Right atrium auricular region (tissue), 2 donors: ENCODE measurements at regions not wholly inside any gene's neighbourhood (a gene's known extent, or its start where the extent isn't known, plus 50 kb on each side); places are given as distances from the start of the nearest gene placed in this dataset.

Source experiments
- DNase-seq: peaks from one replicate; pipeline ENCODE4 v3.0.0-alpha.2; 2019; ENCODE audit warnings: low spot score
- H3K27ac ChIP-seq, 2 donors: fragments of 200-600 bp; sonication (generic); 1 replicate in 1 of 2; 2 replicates in 1 of 2; pipeline ENCODE4 v1.5.1; 2016 to 2019
- H3K27me3 ChIP-seq, 2 donors: fragments of 200-600 bp; sonication (generic); one replicate each; pipeline versions ENCODE4 v1.5.1 to v1.6.0; 2017 to 2019
- H3K36me3 ChIP-seq: fragments of 200-600 bp; sonication (generic); one replicate; pipeline ENCODE4 v1.5.1; 2016
- H3K4me1 ChIP-seq, 2 donors: fragments of 200-600 bp; sonication (generic); one replicate each; pipeline versions ENCODE4 v1.5.1 to v1.6.0; 2017 to 2019
- H3K4me3 ChIP-seq, 2 donors: fragments of 200-600 bp; sonication (generic); 1 replicate in 1 of 2; 2 replicates in 1 of 2; pipeline ENCODE4 v1.5.1; 2017 to 2019; ENCODE audit warnings: mild to moderate bottlenecking in 1 of 2, moderate library complexity in 1 of 2
- H3K9me3 ChIP-seq, 2 donors: fragments of 200-600 bp; sonication (generic); one replicate each; pipeline ENCODE4 v1.5.1; 2019
- TF ChIP-seq, protein P1 (sequence below), 2 donors: fragments of 200-600 bp; sonication (generic); IDR thresholded peaks; one replicate each; pipeline ENCODE4 v1.5.1; 2019; ENCODE audit warnings: antibody characterized with exemption in 2 of 2

DNA sequence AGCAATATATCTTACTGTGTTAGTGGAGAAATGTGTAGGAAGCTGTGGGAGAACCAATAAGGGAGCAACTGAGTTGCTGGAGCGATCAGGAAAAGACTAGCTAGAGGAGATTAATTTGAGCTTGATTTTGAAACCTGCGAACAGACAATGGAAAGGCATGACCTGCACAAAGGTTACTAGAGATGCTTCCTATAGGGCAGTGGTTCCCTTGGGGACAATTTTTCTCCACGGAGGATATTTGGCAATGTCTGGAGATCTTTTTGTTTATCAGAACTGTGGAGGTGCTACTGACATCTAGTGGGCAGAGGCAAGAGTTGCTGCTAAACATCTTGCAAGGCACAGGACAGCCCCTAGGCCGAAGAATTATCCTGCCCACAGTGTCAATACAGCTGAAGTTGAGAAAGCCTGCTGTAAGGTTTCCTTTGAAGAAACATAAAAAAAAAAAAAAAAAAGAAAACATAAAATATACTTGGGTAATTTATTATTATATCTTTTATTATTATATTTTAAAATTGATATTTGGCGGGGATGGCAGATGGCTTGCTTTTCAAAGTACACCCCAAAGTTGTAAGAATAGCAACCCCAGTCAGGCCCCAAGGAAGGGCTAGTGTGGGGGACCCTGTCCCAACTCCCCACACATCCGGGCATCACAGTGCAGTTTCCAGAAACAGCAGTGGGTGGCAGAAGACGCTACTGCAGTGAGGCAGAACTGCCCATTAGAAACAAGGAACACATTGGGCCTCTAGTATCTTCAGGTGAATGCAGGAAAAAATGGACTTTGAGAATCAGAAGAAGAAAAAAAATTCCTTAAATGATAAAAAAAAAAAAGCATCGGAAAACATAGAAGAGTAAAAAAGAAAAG lies 481.6 kb downstream of the SH2D4B start:
- TF ChIP-seq, protein P1, sequence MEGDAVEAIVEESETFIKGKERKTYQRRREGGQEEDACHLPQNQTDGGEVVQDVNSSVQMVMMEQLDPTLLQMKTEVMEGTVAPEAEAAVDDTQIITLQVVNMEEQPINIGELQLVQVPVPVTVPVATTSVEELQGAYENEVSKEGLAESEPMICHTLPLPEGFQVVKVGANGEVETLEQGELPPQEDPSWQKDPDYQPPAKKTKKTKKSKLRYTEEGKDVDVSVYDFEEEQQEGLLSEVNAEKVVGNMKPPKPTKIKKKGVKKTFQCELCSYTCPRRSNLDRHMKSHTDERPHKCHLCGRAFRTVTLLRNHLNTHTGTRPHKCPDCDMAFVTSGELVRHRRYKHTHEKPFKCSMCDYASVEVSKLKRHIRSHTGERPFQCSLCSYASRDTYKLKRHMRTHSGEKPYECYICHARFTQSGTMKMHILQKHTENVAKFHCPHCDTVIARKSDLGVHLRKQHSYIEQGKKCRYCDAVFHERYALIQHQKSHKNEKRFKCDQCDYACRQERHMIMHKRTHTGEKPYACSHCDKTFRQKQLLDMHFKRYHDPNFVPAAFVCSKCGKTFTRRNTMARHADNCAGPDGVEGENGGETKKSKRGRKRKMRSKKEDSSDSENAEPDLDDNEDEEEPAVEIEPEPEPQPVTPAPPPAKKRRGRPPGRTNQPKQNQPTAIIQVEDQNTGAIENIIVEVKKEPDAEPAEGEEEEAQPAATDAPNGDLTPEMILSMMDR (IDR thresholded peaks at IDR 0.05): peak in 1 of 2 donors; percentile 61
- Histone ChIP-seq H3K4me1 (no peaks in the 10 kb centered on the region), H3K27me3 (no peaks in the 10 kb centered on the region), H3K27ac (no peak overlapping the region), H3K4me3 (no peak overlapping the region), H3K9me3 (no peaks in the 10 kb centered on the region), H3K36me3 (no peaks in the 10 kb centered on the region)
- no peak for DNase-seq

DNA sequence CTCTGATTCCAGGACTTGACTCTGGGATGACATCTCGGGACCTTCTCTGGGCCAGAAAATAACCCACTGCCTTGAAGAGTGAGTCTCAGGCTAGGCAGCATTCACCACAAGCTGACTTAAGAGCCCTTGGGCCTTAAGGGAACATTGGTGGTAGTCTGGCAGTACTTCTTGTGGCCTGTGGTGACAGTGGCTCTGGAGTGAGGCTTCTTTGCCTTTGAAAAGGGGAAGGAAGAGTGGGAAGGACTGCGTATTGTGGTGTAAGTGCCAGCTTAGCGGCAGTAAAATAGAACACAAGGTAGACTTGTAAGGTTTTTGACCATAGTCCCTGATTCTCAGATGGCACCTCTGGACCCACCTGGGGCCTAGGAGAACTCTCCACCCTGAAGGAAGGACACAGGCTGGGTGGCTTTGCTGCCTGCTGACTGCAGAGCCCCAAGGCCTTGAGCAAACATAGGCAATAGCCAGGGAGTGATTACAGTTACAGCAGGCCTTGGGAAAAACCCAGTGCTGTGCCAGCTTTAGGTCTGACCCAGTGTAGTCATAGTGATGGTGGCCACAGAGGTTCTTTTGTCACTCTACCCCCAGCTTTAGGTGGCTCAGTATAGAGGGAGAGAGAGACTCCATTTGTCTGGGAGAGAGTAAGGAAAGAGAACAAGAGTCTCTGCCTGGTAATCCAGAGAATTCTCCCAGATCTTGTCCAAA lies 483.9 kb downstream of the SH2D4B start:
- Histone ChIP-seq H3K27ac (no peak overlapping the region), H3K4me1 (no peaks in the 10 kb centered on the region), H3K27me3 (no peaks in the 10 kb centered on the region), H3K36me3 (no peaks in the 10 kb centered on the region), H3K9me3 (no peaks in the 10 kb centered on the region), H3K4me3 (no peak overlapping the region)
- TF ChIP-seq, protein P1 (IDR thresholded peaks at IDR 0.05): no peak
- DNase-seq: no peak

DNA sequence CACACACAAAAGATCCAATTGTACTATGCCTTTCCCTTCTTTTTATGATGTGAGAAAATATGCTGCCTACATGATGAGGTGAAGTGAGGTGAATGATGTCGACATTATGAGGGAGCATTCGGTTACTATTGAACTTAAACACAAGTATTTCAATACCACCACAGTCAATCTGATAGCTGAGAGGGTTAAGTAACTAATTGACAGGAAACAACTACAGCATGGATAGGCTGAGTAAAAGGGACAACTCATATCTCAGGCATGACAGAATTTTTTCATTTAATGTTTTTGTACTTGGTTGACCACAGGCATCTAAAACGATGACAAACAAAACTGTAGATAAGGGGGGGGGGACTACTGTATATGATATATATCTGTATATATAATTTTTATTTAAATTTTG lies 488.9 kb downstream of the SH2D4B start:
- H3K27me3 ChIP-seq: no peaks in the 10 kb centered on the region
- no peak overlapping the region for H3K4me3 ChIP-seq
- no peaks in the 10 kb centered on the region for H3K4me1 ChIP-seq
- TF ChIP-seq, protein P1 (IDR thresholded peaks at IDR 0.05): no peak
- no peak overlapping the region for H3K27ac ChIP-seq
- DNase-seq: no peak
- no peaks in the 10 kb centered on the region for H3K9me3 ChIP-seq
- H3K36me3 ChIP-seq: no peaks in the 10 kb centered on the region

DNA sequence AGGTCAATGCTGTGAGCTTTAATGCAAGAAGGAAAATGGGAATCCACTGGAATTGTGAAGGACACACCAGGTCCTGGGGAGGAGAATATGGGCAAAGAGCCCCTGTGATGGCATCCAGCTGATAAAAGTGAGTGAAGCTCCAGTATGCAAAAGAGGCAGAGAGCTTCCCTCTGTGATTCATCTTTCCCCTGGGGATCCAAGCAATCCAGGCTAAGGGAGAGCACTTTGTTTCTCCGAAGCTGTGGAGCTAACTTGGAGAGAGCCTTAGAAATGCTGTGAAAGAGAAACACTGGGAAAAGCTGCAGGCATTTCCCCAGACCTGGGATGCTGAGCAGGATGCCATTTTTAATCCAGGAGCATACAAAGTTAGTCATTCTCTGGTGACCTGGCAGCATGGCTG lies 489.5 kb downstream of the SH2D4B start:
- Histone ChIP-seq H3K27ac (no peak overlapping the region), H3K36me3 (no peaks in the 10 kb centered on the region), H3K4me3 (no peak overlapping the region), H3K9me3 (no peaks in the 10 kb centered on the region), H3K4me1 (no peaks in the 10 kb centered on the region), H3K27me3 (no peaks in the 10 kb centered on the region)
- TF ChIP-seq, protein P1 (IDR thresholded peaks at IDR 0.05): no peak
- no peak for DNase-seq

DNA sequence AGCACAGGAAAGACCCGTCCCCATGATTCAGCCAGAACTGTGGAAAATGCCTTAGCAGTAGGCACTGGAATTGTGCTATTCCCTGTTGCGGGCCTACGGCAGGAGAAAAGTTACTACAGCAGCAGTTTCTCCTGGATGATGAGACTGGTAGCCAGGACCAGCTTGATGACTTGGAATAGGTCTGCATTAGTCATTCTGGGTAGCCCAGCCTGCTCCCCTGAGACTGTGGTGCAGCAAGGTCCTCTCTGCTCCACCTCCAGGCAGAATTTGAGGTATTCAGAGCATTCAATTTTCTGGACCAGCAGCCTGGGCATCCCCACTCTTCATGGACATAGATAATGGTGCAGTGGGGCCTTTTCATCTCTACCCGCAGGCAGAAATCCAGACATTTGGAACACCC lies 490.0 kb downstream of the SH2D4B start:
- TF ChIP-seq, protein P1 (IDR thresholded peaks at IDR 0.05): no peak
- Histone ChIP-seq H3K9me3 (no peaks in the 10 kb centered on the region), H3K36me3 (no peaks in the 10 kb centered on the region)

More for the DNA sequence above, 490.0 kb downstream of the SH2D4B start:
- DNase-seq: no peak
- Histone ChIP-seq H3K4me1 (no peaks in the 10 kb centered on the region), H3K27me3 (no peaks in the 10 kb centered on the region), H3K27ac (no peak overlapping the region), H3K4me3 (no peak overlapping the region)
